Stimulated activated CD4-positive, alpha-beta T cell treated with anti-CD3 and anti-CD28 coated beads, Interleukin-15, amount 100 ng/mL, for 24 hours (primary cell): ENCODE measurements at regions not wholly inside any gene's neighbourhood (a gene's known extent, or its start where the extent isn't known, plus 50 kb on each side); places are given as distances from the start of the nearest gene placed in this dataset.
"Not testable (repeated sequence)": the region's sequence is repeated elsewhere in the genome, so short reads cannot be mapped to it uniquely, and the experiment has no call there.

Experiments used
- DNase-seq: peaks from one replicate; pipeline ENCODE4 v3.0.0-alpha.2; 2020

DNA sequence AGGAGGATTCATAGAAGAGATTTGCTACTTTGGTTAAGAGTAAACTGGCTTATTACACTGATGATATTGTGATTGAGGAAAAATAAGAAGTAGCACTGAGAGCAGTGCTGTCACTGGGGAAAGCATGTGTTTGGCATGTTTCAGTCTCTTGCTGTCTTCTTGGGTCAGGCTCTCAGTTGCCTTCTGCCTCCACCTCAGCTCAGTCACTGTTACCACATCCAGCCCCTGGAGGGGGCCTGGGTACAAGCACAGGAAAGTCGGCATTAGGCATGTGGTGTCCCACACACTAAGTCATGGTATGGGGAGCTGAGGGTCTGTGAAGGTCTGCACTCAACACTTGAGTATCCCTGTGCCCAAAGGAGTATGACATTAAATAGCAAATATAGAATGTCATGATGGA, 958.3 kb upstream of the CDH9 start:
- no peak for DNase-seq

DNA sequence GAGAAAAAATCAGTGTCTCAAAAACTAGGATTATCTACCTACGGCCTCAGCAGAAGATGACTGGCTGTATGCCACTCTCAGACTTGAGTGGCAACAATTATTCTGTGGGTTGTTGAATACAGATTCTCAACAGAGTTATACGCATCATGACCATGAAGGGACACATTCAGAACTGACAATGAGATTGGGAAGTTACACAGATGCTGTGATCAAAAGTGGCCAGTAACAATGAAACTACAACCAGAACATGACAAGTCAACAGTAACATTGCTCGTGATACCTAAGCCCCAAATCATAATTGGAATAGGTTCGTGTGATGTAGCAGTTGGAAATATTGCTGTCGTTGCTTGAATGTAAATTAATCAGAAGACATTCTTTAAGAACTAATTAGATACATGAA, 957.5 kb upstream of the CDH9 start:
- no peak for DNase-seq

DNA sequence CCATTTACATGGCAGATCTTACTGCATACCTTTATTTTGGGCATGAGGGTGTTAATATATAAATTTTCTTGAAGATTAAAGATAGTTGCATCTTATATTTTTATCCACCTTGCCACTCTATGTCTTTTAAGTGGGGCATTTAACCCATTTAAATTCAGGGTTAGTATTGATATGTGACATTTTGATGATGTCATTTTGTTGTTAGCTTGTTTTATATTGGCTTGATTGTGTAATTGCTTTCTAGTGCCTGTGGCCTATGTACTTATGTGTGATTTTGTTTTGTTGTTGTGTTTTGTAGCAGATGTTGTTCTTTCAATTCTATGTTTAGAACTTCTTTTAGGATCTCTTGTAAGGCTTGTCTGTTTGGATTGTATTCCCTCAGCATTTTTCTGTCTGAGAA, 939.9 kb upstream of the CDH9 start:
- no peak for DNase-seq

DNA sequence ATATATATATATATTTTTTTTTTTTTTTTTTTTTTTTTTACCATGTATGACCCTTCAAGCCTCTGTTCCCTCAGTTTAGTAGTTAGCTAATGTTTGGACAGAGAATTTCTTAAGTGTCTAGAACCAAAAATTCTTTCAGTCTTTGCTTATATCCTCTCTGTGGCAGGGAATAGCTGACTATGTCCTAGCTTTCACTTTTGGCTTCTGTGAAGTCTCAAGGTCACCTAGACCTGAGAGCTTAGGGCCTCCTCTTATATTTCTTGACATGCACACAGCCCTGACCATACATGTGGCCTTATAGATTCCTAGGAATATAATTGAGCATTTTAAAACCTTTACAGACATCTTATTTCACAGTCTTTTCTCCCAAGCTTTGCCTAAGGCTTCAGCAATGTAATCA, 930.8 kb upstream of the CDH9 start:
- DNase-seq = no peak

DNA sequence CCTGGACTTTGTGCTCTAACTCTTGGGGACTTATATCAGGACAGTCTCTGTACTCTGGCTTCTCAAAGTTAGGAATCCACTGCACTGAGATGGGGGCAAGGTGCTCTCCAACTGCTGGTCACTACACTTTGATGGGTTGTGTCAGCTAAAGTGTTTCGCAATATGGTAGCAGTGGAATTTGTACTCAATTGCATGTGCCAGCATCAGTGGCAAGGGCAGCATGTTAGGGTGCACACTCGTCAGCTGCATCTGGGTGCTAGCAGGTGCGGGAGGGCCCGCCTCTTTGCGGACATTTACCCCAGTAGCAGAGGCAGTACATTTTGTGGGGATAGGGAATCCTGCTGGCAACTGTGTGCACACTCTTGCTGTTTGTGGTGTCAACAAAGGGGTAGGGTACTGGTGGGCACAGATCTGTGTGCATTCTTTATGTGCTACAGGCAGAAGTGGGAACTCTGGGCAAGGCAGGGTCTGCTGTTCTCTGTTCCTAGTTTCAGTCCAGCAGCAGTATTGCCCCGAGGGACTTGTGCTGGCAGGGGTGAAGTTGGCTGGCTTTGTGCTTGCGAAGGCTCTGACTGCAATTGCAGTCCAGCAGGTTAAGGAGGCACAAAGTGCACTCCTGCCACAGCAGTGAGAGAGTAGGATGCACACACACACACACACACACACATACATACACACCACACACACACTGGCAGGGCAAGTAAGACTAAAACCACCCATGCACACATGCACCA, 924.8 kb upstream of the CDH9 start:
- no peak for DNase-seq

DNA sequence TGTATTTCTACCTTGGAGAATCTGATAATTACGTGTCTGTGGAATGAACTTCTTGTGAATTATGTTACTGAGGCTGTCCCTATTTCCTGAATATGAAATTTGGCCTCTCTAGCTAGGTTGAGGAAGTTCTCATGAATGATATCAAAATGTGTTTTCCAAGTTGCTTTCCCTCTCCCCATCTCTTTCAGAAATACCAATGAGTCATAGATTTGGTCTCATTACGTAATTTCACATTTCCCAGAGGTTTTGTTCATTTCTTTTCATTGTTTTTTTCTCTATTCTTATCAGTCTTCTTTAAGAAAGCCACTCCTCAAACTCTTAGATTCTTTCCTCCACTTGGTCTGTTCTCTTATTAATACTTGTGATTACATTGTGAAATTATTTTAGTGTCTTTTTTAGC, 923.8 kb upstream of the CDH9 start:
- no peak for DNase-seq

DNA sequence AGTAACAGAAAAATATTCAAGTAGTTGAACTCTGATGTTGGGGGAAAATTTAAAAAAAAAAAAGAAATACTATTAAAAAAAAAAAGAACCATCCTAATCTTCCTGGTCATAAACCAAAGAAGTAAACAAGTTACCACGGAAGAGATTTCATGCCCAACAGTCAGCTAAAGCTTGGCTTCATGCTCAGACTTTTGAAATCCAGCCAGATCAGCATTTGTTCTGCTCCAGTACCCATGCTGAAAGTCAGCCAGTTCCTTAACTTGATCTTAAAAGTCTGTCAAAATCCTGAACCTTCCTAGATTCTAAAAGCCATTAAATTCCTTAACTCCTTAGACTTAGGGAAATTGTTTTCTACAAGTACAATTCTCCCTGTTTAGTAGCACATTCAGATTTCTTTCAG, 908.7 kb upstream of the CDH9 start:
- no peak for DNase-seq

DNA sequence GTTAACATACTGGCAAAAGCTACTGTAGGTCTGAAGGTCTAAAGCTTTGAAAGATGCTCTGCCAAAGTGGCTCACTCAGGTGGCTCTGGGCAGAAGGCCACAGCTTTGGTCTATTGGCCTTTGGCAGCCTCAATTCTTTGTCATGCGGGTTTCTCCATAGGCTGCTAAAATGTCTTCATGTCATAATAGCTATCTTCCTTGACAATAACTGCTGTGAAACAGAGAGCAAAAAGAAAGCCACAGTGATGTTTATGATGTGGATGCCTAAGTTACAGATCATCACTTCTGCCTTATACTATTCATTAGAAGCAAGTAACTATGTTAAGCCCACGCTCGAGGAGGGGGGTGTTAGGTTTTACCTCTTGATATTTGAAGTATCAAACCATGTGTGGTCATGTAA, 906.1 kb upstream of the CDH9 start:
- no peak for DNase-seq

DNA sequence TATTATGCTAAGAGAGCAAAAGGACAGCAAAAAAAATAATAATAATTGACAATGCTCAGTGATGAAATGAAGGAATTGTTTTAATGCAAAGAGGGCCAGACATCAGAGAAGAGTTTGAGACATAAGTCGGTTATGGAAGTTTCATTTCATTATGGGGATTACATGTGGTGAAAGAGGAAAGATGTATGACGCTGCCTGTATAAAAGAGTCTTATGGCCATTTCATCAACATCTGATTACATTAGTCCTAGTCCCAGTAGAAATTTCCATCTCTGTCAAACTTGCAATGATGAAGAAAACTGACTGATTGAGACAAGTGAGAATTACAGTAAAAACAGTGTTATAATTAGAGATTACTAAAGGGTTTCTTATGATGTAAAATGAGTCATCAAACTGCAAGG, 900.6 kb upstream of the CDH9 start:
- no peak for DNase-seq

DNA sequence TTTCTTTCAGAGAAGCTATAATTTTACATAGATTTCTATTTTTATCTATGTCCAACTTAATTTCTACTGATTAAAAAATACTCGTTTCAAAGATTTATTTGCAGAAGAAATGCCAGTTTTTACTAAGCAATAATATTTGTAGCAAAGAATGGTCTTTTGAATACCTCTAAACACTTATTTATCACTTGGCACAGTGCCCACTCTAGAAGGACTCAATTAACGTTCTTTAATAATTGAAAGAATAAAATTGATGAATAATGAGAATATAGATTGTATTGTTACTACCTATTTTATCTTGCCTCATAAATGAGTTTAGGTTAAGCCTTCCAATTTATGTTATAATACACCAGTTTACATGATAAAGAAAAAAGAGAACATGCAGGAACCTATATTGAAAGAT, 889.7 kb upstream of the CDH9 start:
- no peak for DNase-seq

DNA sequence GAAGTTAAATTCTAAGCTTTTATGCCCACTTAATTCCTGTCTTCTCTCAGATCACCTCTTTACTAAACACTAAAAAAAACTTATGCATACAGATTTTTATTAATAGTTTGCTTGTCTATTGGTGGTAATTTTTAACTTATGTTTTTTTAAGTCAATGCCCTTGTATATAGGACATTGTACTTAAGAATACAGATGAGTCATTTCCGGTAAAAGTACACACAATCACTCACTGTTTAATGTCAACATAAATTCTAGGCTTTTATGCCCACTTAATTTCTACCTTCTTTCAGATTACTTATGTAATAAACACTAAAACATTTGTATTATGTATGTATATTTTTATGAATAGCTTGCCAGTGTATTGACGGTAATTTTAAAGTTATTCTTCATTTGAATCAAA, 872.8 kb upstream of the CDH9 start:
- no peak for DNase-seq

DNA sequence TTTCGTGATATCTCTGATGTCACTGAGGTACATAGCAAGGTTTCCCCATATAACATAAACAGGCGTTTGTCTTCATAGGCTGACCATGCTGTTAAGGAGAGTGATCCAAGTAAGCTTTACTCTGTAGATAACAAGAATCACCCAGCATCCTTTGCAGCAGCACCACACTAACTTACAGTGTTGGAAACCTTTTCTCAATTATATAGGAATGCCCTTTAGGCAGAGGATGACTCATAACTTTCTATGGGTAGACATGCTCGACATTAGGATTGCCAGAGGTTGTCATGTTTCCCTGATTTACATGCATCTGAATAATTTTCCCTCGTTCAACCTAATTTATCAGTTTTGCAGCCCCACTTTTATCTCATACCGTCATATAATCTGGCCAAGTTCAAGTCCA, 870.0 kb upstream of the CDH9 start:
- DNase-seq = no peak

DNA sequence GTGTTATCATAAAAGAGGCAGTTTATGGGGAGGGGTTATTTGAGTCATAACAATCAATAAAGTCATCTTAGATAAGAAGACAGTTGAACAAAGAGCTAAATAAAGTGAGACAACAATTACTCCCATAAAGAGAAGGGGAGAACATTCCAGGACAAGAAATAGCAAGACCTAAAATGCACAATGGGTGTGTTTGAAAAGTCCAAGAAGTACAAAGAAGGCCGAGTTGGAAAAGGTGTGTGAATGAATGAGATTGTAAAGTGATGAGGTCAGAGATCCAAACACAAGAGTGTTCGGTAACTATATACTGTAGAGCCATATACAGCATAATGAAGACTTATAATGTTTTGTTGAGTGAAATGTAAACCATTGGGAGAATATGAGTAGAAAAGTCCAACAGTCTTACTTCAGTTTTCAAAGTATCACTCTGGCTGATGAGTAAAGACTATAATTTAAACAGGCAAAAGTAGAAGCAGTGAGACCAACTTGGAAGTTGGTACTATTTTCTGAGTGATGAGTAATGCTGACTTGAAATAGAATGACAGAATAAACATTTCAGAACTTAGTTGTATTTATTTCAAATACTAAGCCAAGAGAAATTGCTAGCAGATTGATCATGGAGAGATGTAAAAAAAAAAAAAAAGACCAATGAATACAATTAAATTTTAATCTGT, 868.7 kb upstream of the CDH9 start:
- DNase-seq = no peak

DNA sequence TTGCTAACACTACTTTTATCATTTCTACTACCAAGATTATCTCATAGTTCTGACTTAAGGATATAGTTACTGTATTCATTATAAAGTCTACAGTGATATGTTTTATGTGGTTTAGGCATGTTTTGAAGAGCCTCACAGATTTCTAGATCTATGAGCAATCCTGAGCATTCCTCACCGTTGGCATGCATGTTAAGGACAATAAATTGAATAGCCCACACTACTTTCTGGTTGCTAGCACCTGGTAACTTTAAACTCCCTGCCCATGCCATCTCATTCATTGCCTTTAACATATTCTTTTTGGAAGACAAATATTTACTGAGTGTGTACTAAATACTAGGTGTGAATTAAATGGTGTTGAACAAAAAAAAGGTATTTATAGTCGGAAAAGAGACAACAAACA, 868.1 kb upstream of the CDH9 start:
- DNase-seq = no peak

DNA sequence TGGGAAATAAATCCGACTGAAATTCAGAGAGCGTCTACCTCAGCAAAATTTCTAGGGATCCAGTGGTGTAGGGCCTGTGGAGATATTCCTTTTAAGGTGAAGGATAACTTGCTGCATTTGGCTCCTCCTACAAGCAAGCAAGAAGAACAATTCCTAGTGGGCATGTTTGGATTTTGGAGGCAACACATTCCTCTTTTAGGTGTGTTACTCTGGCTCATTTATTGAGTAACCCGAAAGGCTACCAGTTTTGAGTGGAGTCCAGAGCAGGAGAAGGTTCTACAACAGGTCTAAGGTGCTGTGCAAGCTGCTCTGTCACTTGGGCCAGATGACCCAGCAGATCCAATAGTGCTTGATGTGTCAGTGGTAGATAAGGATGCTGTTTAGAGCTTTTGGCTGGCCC, 862.4 kb upstream of the CDH9 start:
- no peak for DNase-seq

DNA sequence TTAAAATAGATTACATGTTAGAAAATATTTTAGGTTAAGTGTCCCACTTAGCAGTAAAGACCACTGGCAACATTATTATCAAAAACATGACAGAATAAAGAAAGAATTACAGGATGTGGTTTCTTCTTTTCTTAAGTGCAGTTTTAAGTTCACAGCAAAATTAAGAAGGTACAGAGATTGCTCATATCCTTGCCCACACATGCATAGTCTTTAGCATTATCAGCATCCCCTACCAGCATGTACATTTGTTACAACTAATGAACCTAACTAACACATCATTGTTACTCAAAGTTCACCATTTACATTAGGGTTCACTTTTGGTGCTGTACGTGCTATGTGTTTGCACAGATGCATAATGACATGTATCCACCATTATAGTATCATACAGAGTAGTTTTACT, 837.7 kb upstream of the CDH9 start:
- no peak for DNase-seq

DNA sequence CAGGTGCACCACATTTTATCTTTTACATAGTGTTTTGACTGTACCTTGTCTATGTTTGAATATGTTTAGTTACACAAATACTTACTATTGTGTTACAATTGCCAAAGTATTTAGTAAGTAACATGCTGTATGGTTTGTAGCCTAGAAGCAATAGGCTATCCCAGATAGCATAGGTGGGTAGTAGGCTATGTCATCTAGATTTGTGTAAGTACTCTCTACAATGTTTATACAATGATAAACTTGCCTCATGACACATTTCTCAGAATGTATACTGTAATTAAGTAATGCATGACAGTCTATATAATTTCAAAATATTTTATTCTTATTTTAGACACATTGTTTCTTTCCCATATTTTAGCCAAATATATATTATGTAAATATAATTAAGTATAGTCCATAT, 836.8 kb upstream of the CDH9 start:
- DNase-seq = no peak

DNA sequence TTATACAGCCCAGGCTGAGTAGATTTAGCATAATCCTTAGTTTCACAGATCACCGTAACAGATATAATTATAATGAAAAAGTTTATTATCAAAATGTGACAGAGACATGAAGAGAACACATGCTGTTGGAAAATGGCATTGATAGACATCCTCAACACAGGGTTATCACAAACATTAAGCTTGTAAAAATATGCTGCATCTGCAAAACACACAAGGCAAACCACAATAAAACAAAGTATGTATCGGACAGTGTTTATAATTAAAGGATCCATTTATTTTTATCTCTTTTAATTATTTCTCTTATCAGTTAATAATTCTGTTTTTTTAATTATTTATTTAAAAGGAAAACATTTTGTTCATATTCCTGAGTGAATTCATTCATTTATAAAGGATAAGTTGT, 829.9 kb upstream of the CDH9 start:
- DNase-seq = no peak

DNA sequence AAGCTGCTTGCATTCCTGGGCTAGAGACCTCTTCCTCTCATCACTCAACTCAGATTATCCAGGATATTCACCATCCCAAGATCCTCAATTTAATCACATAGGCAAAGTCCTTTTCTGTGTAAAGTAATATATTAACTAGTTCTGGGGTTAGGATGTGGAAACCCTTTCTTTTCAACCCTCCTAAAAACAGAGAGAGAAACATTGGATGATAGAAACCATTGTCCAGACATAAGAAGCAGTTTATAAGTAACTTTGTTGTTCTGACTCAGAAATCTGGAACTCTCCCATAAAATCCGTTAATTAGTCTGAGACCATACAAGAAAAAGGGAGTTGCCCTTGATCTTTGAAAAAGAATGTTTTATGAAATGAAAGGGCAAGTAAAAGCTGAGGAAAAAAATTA, 817.1 kb upstream of the CDH9 start:
- DNase-seq = no peak

DNA sequence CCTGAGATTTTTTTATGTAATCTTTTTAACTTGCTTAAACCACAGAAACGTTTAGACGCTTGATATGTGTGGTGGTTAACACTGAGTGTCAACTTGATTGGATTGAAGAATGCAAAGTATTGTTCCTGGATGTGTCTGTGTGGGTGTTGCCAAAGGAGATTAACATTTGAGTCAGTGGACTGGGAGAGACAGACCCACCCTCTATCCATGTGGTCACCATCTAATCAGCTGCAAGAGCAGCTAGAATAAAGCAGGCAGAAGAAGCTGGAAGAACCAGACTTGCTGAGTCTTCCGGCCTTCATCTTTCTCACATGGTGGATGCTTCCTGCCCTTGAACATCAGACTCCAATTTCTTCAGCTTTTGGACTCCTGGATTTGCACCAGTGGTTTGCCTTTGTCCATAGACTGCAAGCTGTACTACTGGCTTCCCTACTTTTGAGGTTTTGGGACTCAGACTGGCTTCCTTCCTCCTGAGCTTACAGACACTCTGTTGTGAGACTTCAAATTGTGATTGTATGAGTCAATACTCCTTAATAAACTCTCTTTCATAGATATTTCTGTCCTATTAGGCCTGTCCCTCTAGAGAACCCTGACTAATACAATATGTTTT, 816.0 kb upstream of the CDH9 start:
- no peak for DNase-seq

DNA sequence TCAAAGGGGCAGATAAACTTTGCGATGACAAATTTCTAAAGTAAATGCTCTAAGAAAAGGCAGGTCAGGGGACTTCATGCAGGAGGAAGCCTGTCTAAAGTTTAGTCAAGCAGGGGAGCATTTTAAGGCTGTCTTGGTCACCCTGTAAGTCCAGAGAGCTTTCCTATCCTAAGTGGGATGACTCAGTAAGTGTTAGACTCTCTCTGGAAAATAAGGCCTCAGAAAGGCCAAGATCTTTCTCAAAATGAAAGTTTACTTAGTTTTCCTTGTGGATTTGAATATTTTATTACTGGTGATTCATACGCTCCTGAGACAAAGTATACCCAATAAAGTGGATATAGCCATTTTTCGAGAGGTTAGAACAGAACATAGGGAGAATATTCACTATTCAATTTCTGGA, 806.9 kb upstream of the CDH9 start:
- no peak for DNase-seq

DNA sequence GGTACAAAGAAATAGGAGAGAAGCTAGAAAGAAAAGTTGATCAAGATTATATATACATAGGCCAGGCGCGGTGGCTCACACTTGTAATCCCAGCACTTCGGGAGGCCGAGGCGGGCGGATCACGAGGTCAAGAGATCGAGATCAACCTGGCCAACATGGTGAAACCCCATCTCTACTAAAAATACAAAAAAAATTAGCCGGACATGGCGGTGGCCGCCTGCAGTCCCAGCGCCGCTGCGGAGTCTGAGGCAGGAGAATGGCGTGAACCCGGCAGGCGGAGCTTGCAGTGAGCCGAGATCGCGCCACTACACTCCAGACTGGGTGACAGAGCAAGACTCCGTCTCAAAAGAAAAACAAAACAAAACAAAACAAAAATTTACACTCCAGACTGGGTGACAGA, 798.3 kb upstream of the CDH9 start:
- DNase-seq = not testable (repeated sequence)

DNA sequence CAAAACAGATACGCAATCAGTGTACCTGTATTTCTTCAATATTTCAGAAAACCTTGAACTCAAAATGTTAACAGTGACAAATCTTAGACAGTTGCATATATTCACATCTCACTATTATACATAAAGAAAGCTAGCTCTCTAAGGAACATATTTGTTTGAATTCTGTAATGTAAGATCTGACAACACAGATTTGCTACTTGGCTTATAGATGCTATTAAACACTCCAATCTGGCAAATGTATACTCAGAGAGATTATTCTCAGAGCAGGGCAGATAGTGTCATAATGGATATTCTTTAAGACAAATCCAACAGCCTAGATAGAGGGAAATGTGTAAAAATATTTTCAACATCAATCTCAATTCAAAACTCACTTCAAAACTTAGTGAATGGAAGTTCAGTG, 794.5 kb upstream of the CDH9 start:
- DNase-seq = no peak

DNA sequence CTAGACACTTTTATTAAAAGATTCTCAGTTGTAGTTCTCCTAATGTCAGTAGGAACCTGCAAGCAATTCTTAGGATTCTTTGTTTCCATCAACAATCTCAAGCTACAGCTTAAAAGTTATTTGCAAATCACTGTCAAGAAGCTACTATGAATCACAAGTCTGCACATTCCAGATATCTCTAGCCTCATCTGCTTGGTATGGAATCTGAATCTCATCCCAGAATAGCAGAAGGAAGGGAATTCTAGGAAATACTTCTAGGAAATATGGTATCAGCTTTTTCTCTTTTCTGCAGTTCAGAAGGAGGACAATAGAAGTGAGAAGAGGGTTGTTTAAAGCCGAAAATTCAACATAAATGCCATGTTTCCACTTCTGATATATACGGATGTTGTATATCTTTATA, 792.2 kb upstream of the CDH9 start:
- DNase-seq = no peak

DNA sequence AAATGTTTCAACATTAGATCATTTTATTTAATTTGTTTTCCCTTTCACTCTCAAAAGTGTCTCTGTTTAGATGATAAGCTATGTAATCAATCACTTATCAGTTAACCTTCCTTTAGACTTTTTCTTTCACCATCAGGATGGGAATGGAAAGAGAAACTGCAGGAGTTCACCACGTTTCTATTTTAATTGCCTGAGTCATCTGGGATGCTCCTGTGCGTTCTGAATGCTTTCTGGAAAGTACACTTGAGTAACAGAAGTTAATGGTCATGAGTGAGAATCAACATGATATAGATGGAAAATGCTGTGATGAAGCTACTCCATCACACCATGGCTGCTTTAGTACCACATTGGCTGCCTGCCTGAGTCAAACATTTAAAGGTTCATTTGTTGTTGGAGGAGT, 783.3 kb upstream of the CDH9 start:
- DNase-seq = no peak
